GM12891 (cell line): ENCODE measurements at regions not wholly inside any gene's neighbourhood (a gene's known extent, or its start where the extent isn't known, plus 50 kb on each side); places are given as distances from the start of the nearest gene placed in this dataset.

Experiments
- DNase-seq: peaks from one replicate; pipeline ENCODE4 v3.0.0; 2011; ENCODE audit warnings: low spot score; ENCODE audit not compliant: insufficient read length
- FAIRE-seq: peaks from 2 replicates; lab custom pipeline; 2011; peaks lifted over from hg19 to GRCh38; lab: Jason Lieb, UNC
- PAX5 ChIP-seq: IDR thresholded peaks from 2 replicates; pipeline ENCODE4 v1.6.1; 2011; ENCODE audit warnings: low read length, moderate library complexity, mild to moderate bottlenecking; ENCODE audit not compliant: insufficient read depth, severe bottlenecking
- POLR2A ChIP-seq: IDR thresholded peaks from 2 replicates; pipeline ENCODE4 v1.6.1; 2011; ENCODE audit warnings: low read depth, low read length, control low read depth
- POLR2AphosphoS5 ChIP-seq: IDR thresholded peaks from 2 replicates; pipeline ENCODE4 v1.6.1; 2011; ENCODE audit warnings: low read depth, low read length, control low read depth
- POU2F2 ChIP-seq: IDR thresholded peaks from 2 replicates; pipeline ENCODE4 v1.6.1; 2011; ENCODE audit warnings: low read depth, mild to moderate bottlenecking, control low read depth, low read length, moderate library complexity
- SPI1 ChIP-seq: IDR thresholded peaks from 2 replicates; pipeline ENCODE4 v1.6.1; 2011; ENCODE audit warnings: low read depth, low read length, control low read depth
- TAF1 ChIP-seq: IDR thresholded peaks from 2 replicates; pipeline ENCODE4 v1.6.1; 2011; ENCODE audit warnings: low read depth, low read length, control low read depth

DNA sequence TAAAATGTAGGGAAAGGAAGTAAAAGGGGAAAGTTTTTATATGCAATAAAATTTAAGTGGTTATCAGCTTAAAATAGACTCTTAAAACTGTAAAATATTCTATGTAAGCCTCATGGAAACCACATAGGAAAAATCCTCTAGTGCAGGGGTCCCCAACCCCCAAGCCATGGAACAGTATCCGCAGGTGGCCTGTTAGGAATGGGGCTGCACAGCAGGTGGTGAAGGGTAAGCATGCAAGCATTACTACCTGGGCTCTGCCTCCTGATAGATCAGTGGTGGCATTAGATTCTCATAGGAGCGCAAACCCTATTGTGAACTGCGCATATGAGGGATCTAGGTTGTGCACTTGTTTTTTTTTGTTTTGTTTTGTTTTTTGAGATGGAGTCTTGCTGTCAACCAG is 1409.3 kb upstream of the CDH2 start:
- FAIRE-seq (no peak), DNase-seq (no peak)
- no peak for TF ChIP-seq TAF1

DNA sequence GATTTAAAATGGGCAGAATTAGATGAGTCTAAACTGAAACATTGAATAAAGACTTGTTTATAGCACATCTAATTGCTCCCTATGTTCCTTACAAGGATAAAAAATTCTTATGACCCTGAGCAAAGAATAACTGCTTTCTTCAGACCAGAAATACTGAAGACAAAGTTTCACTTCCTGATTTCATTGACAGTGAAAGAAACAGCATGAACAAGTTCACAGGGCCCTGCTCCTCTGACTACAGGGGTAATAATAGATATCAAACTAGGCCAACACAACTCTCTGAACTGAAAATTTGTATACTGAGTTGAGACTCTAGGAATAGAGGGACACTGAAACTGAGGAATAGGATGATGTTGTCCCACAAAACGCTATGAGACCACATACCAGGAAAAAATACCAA is 1383.3 kb upstream of the CDH2 start:
- no peak for DNase-seq
- no peak for FAIRE-seq

GRCh38 chr18:29556070-29556469 is 1379.1 kb upstream of the CDH2 start:
- TF ChIP-seq POLR2A (no peak), POLR2AphosphoS5 (no peak), POU2F2 (no peak), PAX5 (no peak), SPI1 (no peak), TAF1 (no peak)
- no peak for DNase-seq
- FAIRE-seq = no peak

More for the DNA sequence above, 1383.3 kb upstream of the CDH2 start:
- peak; percentile 98 for TF ChIP-seq SPI1
- no peak for TF ChIP-seq POU2F2

- no peak for FAIRE-seq
- TF ChIP-seq POLR2AphosphoS5 (no peak), POU2F2 (no peak), SPI1 (no peak), POLR2A (no peak), PAX5 (no peak), TAF1 (no peak)
- DNase-seq = no peak
These were observed 1372.8 kb upstream of the CDH2 start for GRCh38 chr18:29549759-29550158.

DNA sequence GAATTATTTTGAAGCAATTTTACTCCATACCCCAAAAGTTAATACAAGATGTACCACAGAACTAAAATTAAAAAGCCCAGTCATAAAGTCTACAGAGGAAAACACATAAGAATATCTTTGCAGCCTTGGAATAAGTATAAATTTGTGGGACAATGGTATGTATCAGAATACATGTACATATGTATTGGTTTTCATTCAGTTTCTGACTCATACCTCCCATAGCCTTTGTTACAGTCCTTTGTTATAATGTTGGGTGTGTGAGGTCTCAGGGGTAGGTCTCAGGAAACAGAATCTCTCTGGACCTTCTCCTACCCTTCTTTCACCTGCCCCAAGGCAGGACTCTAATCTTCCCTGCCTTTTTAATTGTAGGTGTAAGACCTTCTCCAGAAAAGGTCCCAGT is 1370.7 kb upstream of the CDH2 start:
- TF ChIP-seq POU2F2 (no peak), POLR2A (no peak), PAX5 (no peak), TAF1 (no peak), SPI1 (no peak), POLR2AphosphoS5 (no peak)
- DNase-seq (no peak), FAIRE-seq (no peak)

DNA sequence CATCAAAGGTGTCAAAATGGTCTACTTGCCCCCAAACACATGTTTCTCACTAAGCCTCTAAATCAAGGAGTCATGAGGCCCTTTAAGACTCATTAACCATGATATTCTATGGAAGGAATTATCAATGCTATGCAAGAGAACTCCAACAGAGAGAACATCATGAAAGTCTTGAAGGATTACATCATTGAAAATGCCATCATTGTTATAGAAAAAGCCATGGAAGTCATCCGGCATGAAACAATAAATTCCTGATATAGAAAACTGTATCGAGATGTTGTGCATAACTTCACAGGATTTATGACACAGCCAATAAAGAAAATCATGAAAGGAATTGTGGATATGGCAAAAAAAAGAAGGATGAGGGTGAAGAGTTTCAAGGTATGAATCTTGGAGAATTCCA is 1363.6 kb upstream of the CDH2 start:
- FAIRE-seq (no peak), DNase-seq (no peak)
- TF ChIP-seq POLR2AphosphoS5 (no peak), POLR2A (no peak)

- DNase-seq = no peak
- FAIRE-seq = no peak
- TF ChIP-seq POLR2A (no peak), POU2F2 (no peak), SPI1 (no peak), TAF1 (no peak)
These were observed 1354.8 kb upstream of the CDH2 start for GRCh38 chr18:29531746-29532145.

DNA sequence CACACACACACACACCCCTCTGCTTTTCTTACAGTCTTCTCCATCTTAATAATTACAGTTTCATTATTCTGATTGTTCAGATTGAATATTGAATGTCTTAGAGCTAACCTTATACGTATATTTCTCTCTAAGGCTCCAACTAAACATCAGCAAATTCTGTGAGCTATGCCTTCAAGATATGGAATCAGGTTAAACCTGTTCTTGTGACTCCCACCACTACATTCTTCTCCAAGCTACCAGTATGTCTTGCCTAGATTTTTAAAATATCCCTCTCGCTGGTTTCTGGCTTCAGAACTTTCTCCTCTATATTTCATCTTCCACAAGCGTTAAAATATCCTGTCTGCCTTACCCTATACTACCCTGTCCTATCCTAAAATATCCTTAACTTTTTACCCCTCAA is 1346.4 kb upstream of the CDH2 start:
- TF ChIP-seq POLR2AphosphoS5 = no peak
- no peak for TF ChIP-seq PAX5
- no peak for TF ChIP-seq TAF1
- no peak for TF ChIP-seq POU2F2
- TF ChIP-seq SPI1 = no peak
- no peak for TF ChIP-seq POLR2A
- DNase-seq (no peak), FAIRE-seq (no peak)

- no peak for TF ChIP-seq POU2F2
- no peak for TF ChIP-seq PAX5
- TF ChIP-seq POLR2A = no peak
- no peak for TF ChIP-seq POLR2AphosphoS5
- no peak for TF ChIP-seq TAF1
- no peak for TF ChIP-seq SPI1
- FAIRE-seq (no peak), DNase-seq (no peak)
These were observed 1335.8 kb upstream of the CDH2 start for GRCh38 chr18:29512761-29513160.

- TF ChIP-seq POLR2A = no peak
- no peak for TF ChIP-seq PAX5
- no peak for TF ChIP-seq POLR2AphosphoS5
- TF ChIP-seq TAF1 = no peak
- no peak for TF ChIP-seq POU2F2
- no peak for TF ChIP-seq SPI1
- FAIRE-seq (no peak), DNase-seq (no peak)
These were observed 1335.3 kb upstream of the CDH2 start for GRCh38 chr18:29512203-29512602.

DNA sequence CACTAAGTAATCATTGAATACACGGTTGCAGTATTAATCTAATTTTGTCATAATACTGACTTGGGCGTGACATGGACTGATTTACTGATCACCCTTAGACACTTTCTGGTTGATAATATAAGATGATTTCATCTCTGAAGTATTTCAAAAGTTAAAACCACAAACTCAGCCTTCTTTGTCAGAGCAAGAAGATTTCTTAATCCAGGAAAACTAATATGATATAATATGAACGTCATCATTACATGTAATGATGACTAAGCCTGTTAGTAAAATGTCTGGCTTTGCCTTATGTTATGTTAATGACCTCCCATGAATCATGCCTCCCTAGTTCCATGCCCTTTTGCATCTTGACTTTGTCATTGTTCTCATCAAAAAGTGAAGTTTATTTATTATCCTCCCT is 1325.0 kb upstream of the CDH2 start:
- no peak for TF ChIP-seq PAX5
- no peak for TF ChIP-seq POLR2A
- no peak for TF ChIP-seq SPI1
- no peak for TF ChIP-seq TAF1
- TF ChIP-seq POLR2AphosphoS5 = no peak
- TF ChIP-seq POU2F2 = no peak
- no peak for DNase-seq
- FAIRE-seq = no peak
